Progenitor cell of endocrine pancreas (in vitro differentiated cells): ENCODE measurements at regions not wholly inside any gene's neighbourhood (a gene's known extent, or its start where the extent isn't known, plus 50 kb on each side); places are given as distances from the start of the nearest gene placed in this dataset.

Experiments used
- DNase-seq: peaks from one replicate; pipeline ENCODE4 v3.0.0; 2021; ENCODE audit warnings: low spot score; ENCODE audit not compliant: unreplicated experiment
- H3K27ac Mint-ChIP-seq: 2 replicates; pipeline ENCODE4 v1.8.0; 2021; ENCODE audit warnings: mild to moderate bottlenecking, moderate library complexity, mixed read lengths
- H3K27me3 Mint-ChIP-seq: 2 replicates; pipeline ENCODE4 v1.8.0; 2021; ENCODE audit warnings: mixed read lengths
- H3K36me3 Mint-ChIP-seq: 2 replicates; pipeline ENCODE4 v1.8.0; 2022; ENCODE audit warnings: mixed read lengths; ENCODE audit not compliant: insufficient read depth
- H3K4me1 Mint-ChIP-seq: 2 replicates; pipeline ENCODE4 v1.8.0; 2021; ENCODE audit warnings: low read depth, mixed read lengths
- H3K4me3 Mint-ChIP-seq: 2 replicates; pipeline ENCODE4 v1.8.0; 2021; ENCODE audit warnings: low read depth, mild to moderate bottlenecking, moderate library complexity, mixed read lengths
- H3K9me3 Mint-ChIP-seq: 2 replicates; pipeline ENCODE4 v1.8.0; 2021; ENCODE audit warnings: low read depth, mixed read lengths
- TF ChIP-seq, protein P1 (sequence below): fragments of 200-600 bp; sonication (generic); IDR thresholded peaks from one replicate; pipeline ENCODE4 v1.5.0; 2021; ENCODE audit warnings: antibody characterized with exemption, mild to moderate bottlenecking; ENCODE audit not compliant: unreplicated experiment

DNA sequence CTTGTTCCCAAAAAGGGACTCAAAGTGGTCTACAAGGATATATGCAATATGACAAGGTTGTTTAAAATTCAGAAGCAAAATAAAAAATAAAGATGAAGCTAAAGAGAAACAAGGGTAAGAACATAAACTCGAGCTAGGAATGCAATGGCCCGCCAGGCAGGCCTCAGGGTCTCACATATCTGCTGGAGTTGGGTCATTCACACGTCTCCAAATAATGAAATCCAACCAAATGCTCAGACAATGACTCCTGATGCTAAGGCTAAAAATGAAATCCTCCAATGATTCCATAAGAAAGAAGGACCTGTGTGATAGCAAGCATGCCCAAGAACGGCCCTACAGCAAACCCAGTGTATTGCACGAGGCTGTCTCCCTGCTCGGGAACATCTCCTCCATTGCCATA, 153.3 kb upstream of the ETS2 start:
- TF ChIP-seq, protein P1, sequence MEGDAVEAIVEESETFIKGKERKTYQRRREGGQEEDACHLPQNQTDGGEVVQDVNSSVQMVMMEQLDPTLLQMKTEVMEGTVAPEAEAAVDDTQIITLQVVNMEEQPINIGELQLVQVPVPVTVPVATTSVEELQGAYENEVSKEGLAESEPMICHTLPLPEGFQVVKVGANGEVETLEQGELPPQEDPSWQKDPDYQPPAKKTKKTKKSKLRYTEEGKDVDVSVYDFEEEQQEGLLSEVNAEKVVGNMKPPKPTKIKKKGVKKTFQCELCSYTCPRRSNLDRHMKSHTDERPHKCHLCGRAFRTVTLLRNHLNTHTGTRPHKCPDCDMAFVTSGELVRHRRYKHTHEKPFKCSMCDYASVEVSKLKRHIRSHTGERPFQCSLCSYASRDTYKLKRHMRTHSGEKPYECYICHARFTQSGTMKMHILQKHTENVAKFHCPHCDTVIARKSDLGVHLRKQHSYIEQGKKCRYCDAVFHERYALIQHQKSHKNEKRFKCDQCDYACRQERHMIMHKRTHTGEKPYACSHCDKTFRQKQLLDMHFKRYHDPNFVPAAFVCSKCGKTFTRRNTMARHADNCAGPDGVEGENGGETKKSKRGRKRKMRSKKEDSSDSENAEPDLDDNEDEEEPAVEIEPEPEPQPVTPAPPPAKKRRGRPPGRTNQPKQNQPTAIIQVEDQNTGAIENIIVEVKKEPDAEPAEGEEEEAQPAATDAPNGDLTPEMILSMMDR, result no peak
- H3K4me3 Mint-ChIP-seq, result no peak overlapping the region
- DNase-seq, result no peak
- peaks cover 49% of the 10 kb centered on the region for H3K27me3 Mint-ChIP-seq
- H3K4me1 Mint-ChIP-seq, result no peaks in the 10 kb centered on the region
- no peak overlapping the region for H3K27ac Mint-ChIP-seq
- no peaks in the 10 kb centered on the region for H3K36me3 Mint-ChIP-seq
- H3K9me3 Mint-ChIP-seq, result no peaks in the 10 kb centered on the region

DNA sequence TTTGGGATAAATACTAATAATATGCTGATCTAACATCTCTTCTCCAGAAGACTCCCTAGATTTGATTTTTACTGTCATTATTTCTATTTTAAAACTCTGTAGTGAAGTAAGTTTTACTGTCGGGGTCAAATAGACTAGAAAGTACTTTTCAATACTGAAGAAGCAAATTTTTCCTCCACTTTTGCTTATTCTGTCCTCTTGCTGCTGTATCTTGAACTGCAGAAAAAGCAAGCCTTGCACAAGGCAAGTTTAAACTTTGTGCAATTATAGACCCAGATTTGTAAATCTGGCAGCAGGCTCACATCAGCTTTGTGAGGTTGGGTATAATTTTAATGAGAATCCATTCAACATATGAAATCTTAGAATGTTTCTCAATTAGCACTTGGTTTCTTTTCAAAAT, 151.1 kb upstream of the ETS2 start:
- no peaks in the 10 kb centered on the region for H3K36me3 Mint-ChIP-seq
- no peak for DNase-seq
- no peaks in the 10 kb centered on the region for H3K9me3 Mint-ChIP-seq
- H3K4me3 Mint-ChIP-seq, result no peak overlapping the region
- H3K4me1 Mint-ChIP-seq, result no peaks in the 10 kb centered on the region
- TF ChIP-seq, protein P1, result no peak
- H3K27ac Mint-ChIP-seq, result no peak overlapping the region
- H3K27me3 Mint-ChIP-seq, result peaks cover 54% of the 10 kb centered on the region

DNA sequence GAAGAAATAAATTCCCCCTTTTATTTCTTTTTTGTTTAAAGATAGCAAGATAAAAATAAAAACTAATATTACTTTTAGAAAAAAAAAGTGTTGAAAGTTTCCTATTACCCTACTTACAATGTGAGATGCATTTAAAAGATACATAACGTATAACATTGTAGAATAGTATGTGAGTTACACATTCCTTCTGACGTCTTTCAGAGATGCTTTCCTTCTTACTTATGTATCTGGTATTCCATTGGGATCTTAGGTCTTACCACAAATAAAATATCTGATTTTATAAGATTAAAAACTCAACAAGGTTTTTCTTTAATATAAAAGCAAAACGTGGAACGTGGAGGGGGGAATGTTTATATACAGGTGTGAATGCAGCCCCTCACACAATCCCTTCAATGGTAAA, 147.2 kb upstream of the ETS2 start:
- Mint-ChIP-seq H3K27me3 (peaks cover 71% of the 10 kb centered on the region), H3K27ac (no peak overlapping the region), H3K4me1 (peaks cover 4% of the 10 kb centered on the region), H3K4me3 (no peak overlapping the region), H3K36me3 (no peaks in the 10 kb centered on the region), H3K9me3 (no peaks in the 10 kb centered on the region)
- TF ChIP-seq, protein P1, result no peak
- DNase-seq, result no peak

DNA sequence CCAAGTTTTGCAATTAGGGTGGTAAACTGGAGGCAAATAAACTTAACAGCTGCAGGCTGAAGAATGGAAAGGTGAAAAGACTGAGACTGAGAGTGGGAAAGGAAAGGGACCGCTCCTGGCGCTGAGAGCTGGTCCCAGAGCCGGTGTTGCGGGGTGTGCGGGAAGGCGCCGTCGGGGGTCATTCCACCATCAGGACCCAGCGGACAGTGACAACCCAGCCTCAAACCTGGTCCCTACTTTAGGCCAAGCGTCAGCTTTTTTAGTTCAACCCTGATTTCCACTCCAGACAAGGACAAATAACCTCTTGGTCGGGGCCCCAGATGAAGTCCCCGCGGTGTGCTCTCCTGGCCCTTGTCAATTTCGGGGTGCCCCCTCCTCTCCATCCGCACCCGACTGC, 145.8 kb upstream of the ETS2 start:
- H3K27me3 Mint-ChIP-seq, result peaks cover 82% of the 10 kb centered on the region

DNA sequence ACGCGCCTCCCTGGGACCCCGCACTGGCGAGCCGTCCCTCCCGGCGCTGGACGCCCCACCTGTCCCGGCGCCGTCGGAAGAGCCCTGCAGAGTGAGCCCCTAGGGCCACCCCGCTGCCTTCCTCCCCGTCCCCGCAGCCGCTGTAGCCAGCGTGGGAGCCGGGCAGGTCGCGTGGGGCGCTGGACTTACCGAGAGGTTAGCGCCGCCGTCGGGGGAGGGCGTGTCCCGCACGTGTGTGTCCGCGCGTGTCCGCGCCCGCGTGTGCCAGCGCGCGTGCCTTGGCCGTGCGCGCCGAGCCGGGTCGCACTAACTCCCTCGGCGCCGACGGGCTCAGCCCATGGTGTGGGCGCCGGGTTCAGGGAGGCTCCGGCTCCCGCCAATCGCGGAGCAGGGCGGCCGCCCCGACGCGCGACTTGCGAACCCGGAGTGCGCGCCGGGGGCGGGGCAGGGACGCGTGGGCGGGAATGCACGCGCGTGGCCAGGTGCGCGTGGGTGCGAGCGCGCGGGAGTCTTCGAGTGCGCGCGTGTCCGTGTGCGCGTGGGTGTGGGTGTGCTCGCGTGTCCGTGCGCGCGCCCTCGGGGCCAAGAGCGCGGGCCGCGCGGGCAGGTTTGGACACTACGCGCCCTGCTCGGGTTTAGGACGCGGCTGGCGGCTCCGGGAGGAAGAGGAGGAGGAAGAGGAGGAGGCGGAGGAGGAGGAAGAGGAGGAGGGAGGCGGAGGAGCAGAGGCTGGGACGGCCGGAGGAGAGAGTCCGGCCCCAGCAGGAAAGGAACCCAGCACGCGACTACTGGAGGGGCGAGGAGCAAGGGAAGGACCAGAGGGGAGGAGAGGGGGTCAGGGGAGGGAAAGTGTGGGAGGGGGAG, 145.2 kb upstream of the ETS2 start:
- no peak for DNase-seq
- peaks cover 79% of the 10 kb centered on the region for H3K27me3 Mint-ChIP-seq
- no peaks in the 10 kb centered on the region for H3K9me3 Mint-ChIP-seq
- no peaks in the 10 kb centered on the region for H3K36me3 Mint-ChIP-seq
- H3K4me1 Mint-ChIP-seq, result peaks cover 4% of the 10 kb centered on the region
- no peak overlapping the region for H3K27ac Mint-ChIP-seq
- peak overlapping the region; percentile 59 for H3K4me3 Mint-ChIP-seq
- TF ChIP-seq, protein P1, result no peak

More for the DNA sequence above, 145.8 kb upstream of the ETS2 start:
- DNase-seq, result no peak
- Mint-ChIP-seq H3K36me3 (no peaks in the 10 kb centered on the region), H3K27ac (no peak overlapping the region), H3K9me3 (no peaks in the 10 kb centered on the region), H3K4me1 (peaks cover 4% of the 10 kb centered on the region), H3K4me3 (no peak overlapping the region)
- TF ChIP-seq, protein P1, result no peak
